GM19193 (cell line): ENCODE measurements at regions not wholly inside any gene's neighbourhood (a gene's known extent, or its start where the extent isn't known, plus 50 kb on each side); places are given as distances from the start of the nearest gene placed in this dataset.

Source experiments
- POLR2A ChIP-seq: IDR thresholded peaks from 4 replicates; pipeline ENCODE4 v1.6.1; 2011; ENCODE audit not compliant: insufficient read depth, insufficient read length; ENCODE audit errors: extremely low read depth

- no peak for TF ChIP-seq POLR2A
Observed at GRCh38 chr7:106517508-106517907, 143.4 kb downstream of the CCDC71L start.

GRCh38 chr7:106515321-106515720 is 145.6 kb downstream of the CCDC71L start:
- TF ChIP-seq POLR2A, result no peak

- TF ChIP-seq POLR2A, result no peak
Observed at GRCh38 chr7:106514881-106515280, 146.1 kb downstream of the CCDC71L start.

- TF ChIP-seq POLR2A, result no peak
Observed at GRCh38 chr7:106512217-106512616, 148.7 kb downstream of the CCDC71L start.

GRCh38 chr7:106504645-106505044 is 156.3 kb downstream of the CCDC71L start:
- no peak for TF ChIP-seq POLR2A

- TF ChIP-seq POLR2A, result no peak
Observed at GRCh38 chr7:106504207-106504606, 156.8 kb downstream of the CCDC71L start.

- no peak for TF ChIP-seq POLR2A
Observed at GRCh38 chr7:106503626-106504025, 157.3 kb downstream of the CCDC71L start.

- TF ChIP-seq POLR2A, result no peak
Observed at GRCh38 chr7:106501605-106502580, 159.1 kb downstream of the CCDC71L start.

GRCh38 chr7:106499897-106500296 is 161.1 kb downstream of the CCDC71L start:
- TF ChIP-seq POLR2A, result no peak

GRCh38 chr7:106493041-106493731 is 167.8 kb downstream of the CCDC71L start:
- no peak for TF ChIP-seq POLR2A

GRCh38 chr7:106488465-106488864 is 172.5 kb downstream of the CCDC71L start:
- no peak for TF ChIP-seq POLR2A

GRCh38 chr7:106487892-106488291 is 173.1 kb downstream of the CCDC71L start:
- TF ChIP-seq POLR2A, result no peak

- TF ChIP-seq POLR2A, result no peak
Observed at GRCh38 chr7:106486331-106486730, 174.6 kb downstream of the CCDC71L start.

GRCh38 chr7:106485919-106486318 is 175.0 kb downstream of the CCDC71L start:
- no peak for TF ChIP-seq POLR2A

- TF ChIP-seq POLR2A, result no peak
Observed at GRCh38 chr7:106485031-106485551, 175.9 kb downstream of the CCDC71L start.

GRCh38 chr7:106484562-106484961 is 176.4 kb downstream of the CCDC71L start:
- no peak for TF ChIP-seq POLR2A

GRCh38 chr7:106482091-106482490 is 178.9 kb downstream of the CCDC71L start:
- TF ChIP-seq POLR2A, result no peak

- no peak for TF ChIP-seq POLR2A
Observed at GRCh38 chr7:106480616-106481031, 180.3 kb downstream of the CCDC71L start.
